Spleen (tissue), 11 donors: ENCODE measurements at regions not wholly inside any gene's neighbourhood (a gene's known extent, or its start where the extent isn't known, plus 50 kb on each side); places are given as distances from the start of the nearest gene placed in this dataset.

ENCODE experiments used
- DNase-seq: peaks from one replicate; pipeline ENCODE4 v3.0.0-alpha.2; 2020
- H3K27ac ChIP-seq, 8 donors: fragments of 200-600 bp; sonication (generic) in 7 of 8; 1 replicate in 4 of 8; 2 replicates in 4 of 8; pipeline versions ENCODE4 v1.5.0 to v1.8.0; 2016 to 2021; ENCODE audit warnings: inconsistent platforms in 4 of 8, mild to moderate bottlenecking in 4 of 8, moderate library complexity in 1 of 8
- H3K27me3 ChIP-seq, 7 donors: fragments of 200-600 bp; sonication (generic) in 6 of 7; replicated peaks in 1 of 7; 1 replicate in 4 of 7; 2 replicates in 3 of 7; pipeline versions ENCODE4 v1.5.0 to v1.8.0; 2016 to 2021; ENCODE audit warnings: inconsistent platforms in 3 of 7, mild to moderate bottlenecking in 1 of 7
- H3K36me3 ChIP-seq, 6 donors: fragments of 200-600 bp; sonication (generic) in 5 of 6; 1 replicate in 4 of 6; 2 replicates in 2 of 6; pipeline versions ENCODE4 v1.5.0 to v1.8.0; 2016 to 2021; ENCODE audit warnings: inconsistent platforms in 2 of 6
- H3K4me1 ChIP-seq, 6 donors: fragments of 200-600 bp; sonication (generic) in 5 of 6; 1 replicate in 3 of 6; 2 replicates in 3 of 6; pipeline versions ENCODE4 v1.5.0 to v1.8.0; 2016 to 2021; ENCODE audit warnings: inconsistent platforms in 3 of 6
- H3K4me3 ChIP-seq, 8 donors: fragments of 200-600 bp; sonication (generic) in 7 of 8; 1 replicate in 4 of 8; 2 replicates in 4 of 8; pipeline versions ENCODE4 v1.5.0 to v1.8.0; 2016 to 2021; ENCODE audit warnings: inconsistent platforms in 4 of 8, mild to moderate bottlenecking in 4 of 8, moderate library complexity in 2 of 8
- H3K9me3 ChIP-seq, 8 donors: fragments of 200-600 bp; sonication (generic) in 7 of 8; 1 replicate in 4 of 8; 2 replicates in 4 of 8; pipeline versions ENCODE4 v1.5.0 to v1.8.0; 2016 to 2021; ENCODE audit warnings: inconsistent platforms in 4 of 8
- POLR2A ChIP-seq, 3 donors: fragments of 450-650 bp; IDR thresholded peaks; one replicate each; pipeline ENCODE4 v1.5.1; 2017; ENCODE audit warnings: antibody characterized with exemption in 3 of 3, mild to moderate bottlenecking in 1 of 3
- POLR2AphosphoS5 ChIP-seq, 3 donors: sonication (generic); formaldehyde crosslinking; IDR thresholded peaks; one replicate each; pipeline ENCODE4 v1.5.1; 2017; ENCODE audit warnings: antibody characterized with exemption in 3 of 3
- WGBS, 5 donors: extraction: QIAGEN DNeasy Blood & Tissue Kit in 3 of 5; methylation state at CpG; one replicate each; pipeline versions ENCODE4 v1.1.5 to v1.1.7; 2013 to 2018; 5-methylcytosine and 5-hydroxymethylcytosine counted together
- intact Hi-C: fragments of 100-400 bp; cut with DNase I; formaldehyde crosslinking; loops from one replicate; pipeline ENCODE4 v1.15.0; 2023; ENCODE audit warnings: low total_unique reads
- TF ChIP-seq, protein P1 (sequence below), 11 experiments: fragments of 200-600 bp in 7 of 11; fragments of 450-650 bp in 4 of 11; sonication (generic) in 4 of 11; IDR thresholded peaks in 8 of 11; conservative IDR thresholded peaks in 3 of 11; 1 replicate in 7 of 11; 2 replicates in 4 of 11; pipeline versions ENCODE4 v1.4.0 to v1.8.0; 2016 to 2021; ENCODE audit warnings: antibody characterized with exemption in 11 of 11, inconsistent platforms in 4 of 11, mild to moderate bottlenecking in 1 of 11
- donor health status: healthy with polysubstance abuse.
- donor health status: DM: no; HTN: no; CAD: no; lungs with moderate emphysema.
- donor health status: DM: no; HTN: no; CAD: no.
- donor health status: Bipolar disorder and iron deficiency.
- donor health status: healthy.
- donor health status: DM: no; HTN: no; CAD: no.
- donor health status: DM: yes; HTN: yes; CAD: no.

DNA sequence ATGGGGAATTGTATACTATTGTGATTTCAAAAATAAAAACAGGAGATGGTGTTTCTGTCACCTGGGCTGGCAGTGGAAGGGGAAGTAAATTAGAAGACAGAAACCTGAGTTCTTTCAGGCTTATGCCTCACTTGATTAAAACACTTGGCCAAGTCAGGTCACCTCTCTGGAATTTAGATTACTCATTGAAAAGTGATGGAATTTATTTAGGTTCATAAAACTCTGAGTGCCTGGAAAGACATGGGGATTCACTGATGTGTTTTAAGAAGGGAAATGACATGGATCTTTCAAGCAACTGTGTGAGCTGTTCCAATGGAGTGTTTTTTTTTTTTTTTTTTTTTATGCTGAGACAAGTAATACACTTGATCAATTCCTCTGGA, 400.1 kb downstream of the TMEM135 start:
- intact Hi-C loops: no loop called here
- Histone ChIP-seq H3K27me3 (no peaks in the 10 kb centered on the region), H3K36me3 (no peaks in the 10 kb centered on the region), H3K4me1 (no peaks in the 10 kb centered on the region), H3K9me3 (no peaks in the 10 kb centered on the region), H3K27ac (no peak overlapping the region), H3K4me3 (no peak overlapping the region)
- no peak for DNase-seq
- TF ChIP-seq, protein P1, sequence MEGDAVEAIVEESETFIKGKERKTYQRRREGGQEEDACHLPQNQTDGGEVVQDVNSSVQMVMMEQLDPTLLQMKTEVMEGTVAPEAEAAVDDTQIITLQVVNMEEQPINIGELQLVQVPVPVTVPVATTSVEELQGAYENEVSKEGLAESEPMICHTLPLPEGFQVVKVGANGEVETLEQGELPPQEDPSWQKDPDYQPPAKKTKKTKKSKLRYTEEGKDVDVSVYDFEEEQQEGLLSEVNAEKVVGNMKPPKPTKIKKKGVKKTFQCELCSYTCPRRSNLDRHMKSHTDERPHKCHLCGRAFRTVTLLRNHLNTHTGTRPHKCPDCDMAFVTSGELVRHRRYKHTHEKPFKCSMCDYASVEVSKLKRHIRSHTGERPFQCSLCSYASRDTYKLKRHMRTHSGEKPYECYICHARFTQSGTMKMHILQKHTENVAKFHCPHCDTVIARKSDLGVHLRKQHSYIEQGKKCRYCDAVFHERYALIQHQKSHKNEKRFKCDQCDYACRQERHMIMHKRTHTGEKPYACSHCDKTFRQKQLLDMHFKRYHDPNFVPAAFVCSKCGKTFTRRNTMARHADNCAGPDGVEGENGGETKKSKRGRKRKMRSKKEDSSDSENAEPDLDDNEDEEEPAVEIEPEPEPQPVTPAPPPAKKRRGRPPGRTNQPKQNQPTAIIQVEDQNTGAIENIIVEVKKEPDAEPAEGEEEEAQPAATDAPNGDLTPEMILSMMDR (IDR thresholded peaks at IDR 0.05 in 8 of 11, conservative IDR thresholded peaks at IDR 0.05 in 3 of 11): no peak
- TF ChIP-seq POLR2AphosphoS5 (IDR thresholded peaks at IDR 0.05) (no peak), POLR2A (IDR thresholded peaks at IDR 0.05) (no peak)

- WGBS, 5 donors: 75 to 91% (median 87%) methylated on average over 5 of the region's 5 CpGs
- Histone ChIP-seq H3K27me3 (no peaks in the 10 kb centered on the region), H3K27ac (no peak overlapping the region), H3K9me3 (no peaks in the 10 kb centered on the region), H3K36me3 (no peaks in the 10 kb centered on the region), H3K4me1 (no peaks in the 10 kb centered on the region), H3K4me3 (no peak overlapping the region)
- intact Hi-C loops: no loop called here
- no peak for TF ChIP-seq POLR2AphosphoS5 (IDR thresholded peaks at IDR 0.05)
- TF ChIP-seq, protein P1 (IDR thresholded peaks at IDR 0.05 in 8 of 11, conservative IDR thresholded peaks at IDR 0.05 in 3 of 11): no peak
- TF ChIP-seq POLR2A (IDR thresholded peaks at IDR 0.05): no peak
- DNase-seq: no peak
These were observed 399.6 kb downstream of the TMEM135 start for GRCh38 chr11:87437133-87437843.

- Histone ChIP-seq H3K4me1 (no peaks in the 10 kb centered on the region), H3K27me3 (no peaks in the 10 kb centered on the region), H3K36me3 (no peaks in the 10 kb centered on the region), H3K4me3 (no peak overlapping the region), H3K9me3 (no peaks in the 10 kb centered on the region), H3K27ac (no peak overlapping the region)
- TF ChIP-seq, protein P1 (IDR thresholded peaks at IDR 0.05 in 8 of 11, conservative IDR thresholded peaks at IDR 0.05 in 3 of 11): no peak
- TF ChIP-seq POLR2A (IDR thresholded peaks at IDR 0.05) (no peak), POLR2AphosphoS5 (IDR thresholded peaks at IDR 0.05) (no peak)
- DNase-seq: no peak
- WGBS, 5 donors: 72 to 86% (median 82%) methylated on average over 4 of the region's 4 CpGs
- intact Hi-C loops: no loop called here
These were observed 394.3 kb downstream of the TMEM135 start for GRCh38 chr11:87432022-87432421.

GRCh38 chr11:87431392-87431791, 393.7 kb downstream of the TMEM135 start:
- 85 to 97% (median 91%) methylated on average over 2 of the region's 2 CpGs for WGBS, 5 donors
- no peak overlapping the region for H3K27ac ChIP-seq
- TF ChIP-seq, protein P1 (IDR thresholded peaks at IDR 0.05 in 8 of 11, conservative IDR thresholded peaks at IDR 0.05 in 3 of 11): no peak
- no peak for TF ChIP-seq POLR2A (IDR thresholded peaks at IDR 0.05)
- no peak for TF ChIP-seq POLR2AphosphoS5 (IDR thresholded peaks at IDR 0.05)

More at GRCh38 chr11:87431392-87431791, 393.7 kb downstream of the TMEM135 start:
- Histone ChIP-seq H3K4me1 (no peaks in the 10 kb centered on the region), H3K36me3 (no peaks in the 10 kb centered on the region), H3K27me3 (no peaks in the 10 kb centered on the region), H3K4me3 (no peak overlapping the region), H3K9me3 (no peaks in the 10 kb centered on the region)
- intact Hi-C loops: no loop called here
- DNase-seq: no peak
